Embryonic facial prominence (tissue), 1 donor: ENCODE measurements at regions not wholly inside any gene's neighbourhood (a gene's known extent, or its start where the extent isn't known, plus 50 kb on each side); places are given as distances from the start of the nearest gene placed in this dataset.

Experiments used
- DNase-seq: peaks from one replicate; pipeline ENCODE4 v3.0.0-alpha.2; 2016; ENCODE audit errors: extremely low spot score

- DNase-seq, result no peak
These were observed 433.8 kb downstream of the NAF1 start for GRCh38 chr4:162732876-162733275.

GRCh38 chr4:162727766-162728165 is 438.9 kb downstream of the NAF1 start:
- DNase-seq, result no peak

- DNase-seq, result no peak
These were observed 439.5 kb downstream of the NAF1 start for GRCh38 chr4:162727232-162727631.

- no peak for DNase-seq
These were observed 451.3 kb downstream of the NAF1 start for GRCh38 chr4:162715401-162715800.

DNA sequence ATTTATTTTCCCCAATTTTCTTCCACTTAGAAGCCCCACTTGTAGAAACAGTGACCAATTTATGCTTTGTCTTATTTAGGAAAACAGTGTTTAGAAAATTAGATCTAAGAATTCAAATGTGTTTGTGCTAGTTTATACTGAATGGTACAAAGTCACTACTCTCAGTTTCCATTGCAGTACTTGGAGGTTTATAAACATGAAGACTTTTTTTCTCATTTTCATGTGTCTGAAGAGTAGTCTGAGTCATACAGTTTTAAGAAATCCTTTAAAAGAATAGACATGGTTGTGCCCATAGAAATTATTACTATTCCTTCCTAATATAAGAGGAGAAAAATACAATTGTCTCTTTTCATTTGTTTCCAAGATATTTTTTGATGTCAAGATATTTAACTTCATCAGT is 458.7 kb downstream of the NAF1 start:
- no peak for DNase-seq

DNA sequence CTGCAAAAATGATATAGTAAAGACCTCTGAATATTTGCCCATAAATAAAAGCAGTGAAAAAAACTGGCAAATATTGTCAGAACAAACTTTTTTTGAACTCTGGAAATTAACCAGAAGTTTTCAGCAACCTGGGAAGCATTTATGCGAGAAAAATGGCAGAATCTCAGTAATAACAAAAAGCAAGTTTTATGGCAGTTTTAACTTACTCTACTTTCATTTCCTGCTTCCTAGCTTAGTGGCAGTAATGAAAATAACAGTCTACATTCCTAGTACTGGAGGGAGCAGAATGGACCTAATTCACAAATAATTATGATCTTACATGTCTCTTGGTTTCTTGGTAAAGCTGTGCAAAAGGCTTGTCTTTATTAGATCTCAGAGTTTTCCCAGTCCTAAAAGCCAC is 460.1 kb downstream of the NAF1 start:
- no peak for DNase-seq

DNA sequence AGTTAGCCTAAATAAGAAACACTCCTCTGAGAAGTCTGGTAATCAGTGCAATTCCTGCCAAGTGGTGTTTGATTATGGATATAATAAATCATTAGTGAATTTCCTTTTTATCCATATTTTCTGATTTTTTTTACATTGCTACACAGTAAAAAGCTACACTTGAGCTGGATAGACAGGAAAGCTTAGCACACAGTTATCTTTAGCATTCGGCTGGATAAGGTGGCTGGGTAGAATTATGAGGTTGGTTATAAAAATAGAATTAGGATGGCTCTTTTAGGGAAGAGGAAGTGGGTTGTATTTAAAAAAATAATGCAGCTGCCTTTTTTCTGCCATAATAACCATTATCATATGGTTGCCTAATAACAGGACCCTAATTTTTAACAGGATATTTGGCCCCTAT is 460.6 kb downstream of the NAF1 start:
- no peak for DNase-seq

DNA sequence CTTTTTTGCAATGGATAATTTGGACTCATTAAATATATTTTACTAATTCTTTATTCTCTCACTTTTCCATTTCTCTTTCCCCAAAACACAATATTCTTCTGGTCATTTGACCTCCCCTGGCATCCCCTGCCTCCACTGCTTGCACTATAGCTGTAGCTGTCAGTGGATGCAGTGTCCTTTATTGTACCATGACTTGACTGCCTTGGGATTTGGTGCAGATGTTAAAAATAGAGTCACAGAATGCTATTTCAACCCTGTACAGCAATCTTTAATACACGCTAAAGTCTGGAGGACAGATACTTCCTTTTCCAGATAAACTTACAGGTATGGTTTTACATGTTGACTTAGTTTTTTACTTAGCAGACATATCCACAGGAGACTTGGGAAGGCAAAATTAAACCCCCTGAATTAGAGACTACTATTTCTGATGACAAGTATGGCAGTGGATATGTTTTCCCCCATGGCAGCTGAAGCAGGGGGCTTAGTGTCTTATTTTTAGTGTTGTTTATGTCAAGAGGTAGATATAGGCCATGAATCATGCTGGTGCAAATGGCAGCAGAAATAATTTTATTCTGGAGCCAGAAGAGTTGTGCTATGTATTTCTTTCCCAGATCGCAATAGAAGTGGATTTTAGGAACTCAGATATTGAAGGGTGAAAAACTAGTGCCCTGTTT is 461.4 kb downstream of the NAF1 start:
- no peak for DNase-seq

DNA sequence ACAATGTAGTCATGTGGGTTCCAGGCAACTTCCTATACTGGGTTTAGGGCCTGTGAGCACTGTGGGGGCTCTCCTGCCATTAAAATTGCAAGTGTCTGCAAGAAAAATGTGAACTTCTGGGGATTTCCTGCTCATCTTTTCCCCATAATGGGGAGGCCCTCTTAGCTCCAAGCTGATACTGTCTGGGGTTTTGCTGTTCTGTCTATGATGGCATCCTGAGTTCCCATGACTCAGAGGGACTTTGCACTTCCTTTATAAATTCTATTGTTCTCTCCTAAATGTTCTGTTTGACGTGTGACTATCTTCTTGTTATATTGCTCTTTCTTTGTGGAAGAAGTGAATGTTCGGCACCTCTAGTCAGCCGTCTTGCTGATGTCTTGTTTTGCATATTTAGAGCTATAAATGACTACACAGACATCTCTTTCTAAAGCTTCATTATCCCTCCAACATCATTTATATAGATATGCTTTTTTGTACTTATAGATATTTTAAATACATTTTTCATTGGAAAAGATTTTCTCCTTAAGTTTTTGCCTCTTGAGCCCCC is 465.8 kb downstream of the NAF1 start:
- no peak for DNase-seq

GRCh38 chr4:162700358-162700757 is 466.3 kb downstream of the NAF1 start:
- no peak for DNase-seq

DNA sequence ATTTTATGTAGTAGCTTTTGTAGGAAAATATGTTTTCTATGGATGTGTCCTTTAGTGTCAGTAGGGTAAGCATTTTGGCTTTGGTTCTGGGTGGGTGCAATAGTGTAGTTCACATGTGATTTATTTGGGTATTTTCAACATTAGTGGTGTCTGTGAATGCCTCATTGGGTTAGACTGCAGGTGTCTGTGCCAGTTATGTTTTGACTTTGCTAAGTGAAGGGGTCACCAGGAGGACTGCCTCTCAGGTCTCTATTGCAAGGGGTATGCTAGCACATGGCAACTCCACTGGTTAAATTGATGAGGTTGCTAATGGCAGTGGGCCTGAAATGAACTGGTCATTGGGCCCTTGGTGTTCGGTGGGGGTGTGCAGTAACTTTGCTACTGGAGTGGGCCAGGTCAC is 467.1 kb downstream of the NAF1 start:
- no peak for DNase-seq

DNA sequence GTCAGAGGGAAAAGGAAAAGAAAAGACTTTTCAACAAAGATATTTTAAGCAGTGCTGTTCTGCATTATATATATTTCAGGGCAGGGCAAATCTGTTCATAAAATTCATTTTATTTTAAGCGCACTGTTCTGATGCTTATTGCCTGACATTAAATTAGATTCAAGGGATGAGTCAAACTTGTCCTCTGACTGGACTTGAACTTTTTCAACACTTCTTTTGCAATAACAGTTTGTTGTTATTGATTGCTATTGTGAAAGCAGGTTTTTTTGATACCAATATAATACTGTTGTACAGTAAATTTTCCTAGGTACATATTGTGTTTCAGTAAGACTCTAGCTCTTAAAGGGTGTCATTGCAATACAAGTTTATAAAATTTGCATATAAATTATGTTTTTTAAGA is 481.3 kb downstream of the NAF1 start:
- DNase-seq, result no peak

GRCh38 chr4:162684998-162685397 is 481.7 kb downstream of the NAF1 start:
- DNase-seq, result no peak

DNA sequence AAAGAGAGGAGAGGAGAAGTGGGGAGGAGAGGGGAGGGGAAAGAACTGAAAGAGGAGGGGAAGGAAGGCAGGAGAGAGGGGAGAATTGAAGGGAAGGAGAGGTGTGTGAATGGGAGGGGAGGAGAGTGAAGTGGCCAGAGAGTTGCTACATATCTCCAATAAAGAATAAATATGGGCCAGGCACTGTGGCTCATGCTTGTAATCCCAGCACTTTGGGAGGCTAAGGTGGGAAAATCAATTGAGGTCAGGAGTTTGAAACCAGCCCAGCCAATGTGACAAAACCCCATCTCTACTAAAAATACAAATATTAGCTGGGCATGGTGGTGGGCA is 482.4 kb downstream of the NAF1 start:
- DNase-seq, result no peak

DNA sequence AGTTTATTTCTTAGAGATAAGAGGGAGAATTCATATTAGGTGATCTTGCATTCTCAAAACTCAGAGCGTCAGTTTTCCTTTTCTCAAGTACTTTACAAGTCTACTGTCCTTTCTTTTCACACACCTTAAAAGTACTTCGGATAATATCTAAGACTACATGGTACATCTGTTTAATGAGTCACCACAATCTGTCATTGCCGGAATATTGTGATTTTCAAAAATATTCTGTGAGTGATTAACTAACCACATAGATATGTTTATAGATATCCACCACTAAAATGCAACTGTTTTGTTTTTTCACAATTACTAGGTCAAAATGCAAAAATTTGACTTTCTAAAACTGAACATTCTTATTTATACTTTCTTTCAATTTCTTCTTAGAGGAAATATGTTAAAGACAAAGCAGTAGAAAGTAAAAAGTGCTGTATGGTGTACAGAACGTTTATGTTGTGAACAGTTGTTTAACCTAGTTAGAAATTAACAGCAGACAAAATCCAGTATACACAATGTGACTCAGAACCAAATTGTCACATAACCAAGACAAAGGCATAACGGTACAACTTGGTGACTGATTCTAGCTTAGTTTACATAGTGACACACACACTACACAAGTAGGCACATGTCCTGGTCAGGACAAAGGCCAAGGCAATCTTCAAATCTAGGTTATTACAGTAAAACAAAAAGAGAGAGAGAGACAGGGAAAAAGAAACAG is 482.9 kb downstream of the NAF1 start:
- no peak for DNase-seq

DNA sequence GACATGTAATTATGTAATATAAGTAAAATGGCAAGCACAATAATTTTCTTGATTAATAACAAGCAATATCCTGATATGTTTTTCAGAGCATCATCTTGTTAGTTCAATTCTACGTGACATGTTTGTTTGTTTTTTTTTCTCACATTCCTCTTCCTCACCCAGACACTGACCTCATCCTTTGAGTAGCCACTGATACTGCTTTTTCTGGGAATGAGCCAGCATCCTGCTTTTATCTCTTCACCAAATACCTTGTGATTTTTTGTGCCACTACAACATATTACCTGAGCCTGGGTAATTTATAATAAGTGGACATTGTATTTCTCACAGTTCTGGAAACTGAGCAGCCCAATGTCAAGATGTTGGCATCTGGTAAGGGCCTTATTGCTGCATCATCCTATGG is 484.0 kb downstream of the NAF1 start:
- no peak for DNase-seq

- no peak for DNase-seq
These were observed 485.5 kb downstream of the NAF1 start for GRCh38 chr4:162681212-162681611.

DNA sequence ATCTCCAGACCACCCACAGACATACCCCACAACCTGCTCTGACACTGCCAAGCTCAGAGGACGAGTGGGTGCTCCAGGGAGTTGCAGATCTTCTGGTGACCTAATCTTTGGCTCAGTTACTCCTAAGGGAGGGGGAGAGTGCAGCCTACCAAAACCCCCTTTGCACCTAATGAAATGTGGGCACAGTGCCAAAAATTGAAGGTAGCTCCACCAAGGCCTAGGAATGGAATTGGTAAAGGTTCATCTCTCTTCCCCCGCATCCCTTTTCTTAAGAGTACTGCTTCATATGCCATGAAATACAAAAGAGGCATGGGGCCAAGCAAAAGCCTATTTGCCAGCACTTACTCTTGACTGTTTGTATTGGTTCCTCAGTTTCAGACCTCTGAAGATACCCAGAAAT is 491.0 kb downstream of the NAF1 start:
- no peak for DNase-seq

DNA sequence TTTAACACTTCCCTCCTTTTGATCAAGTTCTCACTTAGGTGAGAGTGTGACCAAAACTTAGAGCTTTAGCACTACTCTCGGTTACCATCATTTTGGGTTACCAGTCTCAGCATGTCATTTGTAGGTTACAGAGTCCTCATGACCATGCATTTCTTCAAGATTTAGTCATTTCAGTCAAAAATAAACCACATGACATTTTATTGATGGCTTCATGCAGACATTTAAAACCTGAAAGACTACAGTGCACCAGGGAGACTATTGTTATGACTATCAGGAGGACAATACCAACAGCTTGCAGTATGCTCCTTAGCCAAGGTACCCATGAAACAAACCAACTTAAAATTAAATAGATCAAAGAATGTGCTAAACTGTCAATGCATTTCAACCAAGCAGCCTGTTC is 498.1 kb upstream of the FSTL5 start:
- DNase-seq, result no peak

- DNase-seq, result no peak
These were observed 495.9 kb upstream of the FSTL5 start for GRCh38 chr4:162659716-162660115.

DNA sequence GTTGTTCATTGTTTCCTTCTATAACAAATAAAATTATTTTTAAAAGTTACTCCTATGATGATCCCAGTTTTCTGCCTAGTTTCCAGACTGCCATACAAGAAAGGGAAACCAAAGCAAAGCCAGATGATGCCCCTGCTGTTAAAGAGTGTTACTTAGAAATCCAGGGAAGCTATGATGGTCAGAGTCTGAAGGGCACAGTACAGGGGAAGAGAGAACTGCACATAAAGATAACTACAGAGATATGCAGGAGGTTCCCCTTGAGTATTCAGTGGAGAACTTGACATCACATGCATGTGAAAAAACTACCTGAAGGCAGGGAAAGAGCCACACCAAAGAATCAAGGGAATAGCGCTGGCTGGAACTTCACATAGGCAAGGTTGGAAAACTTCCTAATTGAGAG is 494.2 kb upstream of the FSTL5 start:
- DNase-seq, result no peak

GRCh38 chr4:162650166-162650565 is 486.4 kb upstream of the FSTL5 start:
- DNase-seq, result no peak

DNA sequence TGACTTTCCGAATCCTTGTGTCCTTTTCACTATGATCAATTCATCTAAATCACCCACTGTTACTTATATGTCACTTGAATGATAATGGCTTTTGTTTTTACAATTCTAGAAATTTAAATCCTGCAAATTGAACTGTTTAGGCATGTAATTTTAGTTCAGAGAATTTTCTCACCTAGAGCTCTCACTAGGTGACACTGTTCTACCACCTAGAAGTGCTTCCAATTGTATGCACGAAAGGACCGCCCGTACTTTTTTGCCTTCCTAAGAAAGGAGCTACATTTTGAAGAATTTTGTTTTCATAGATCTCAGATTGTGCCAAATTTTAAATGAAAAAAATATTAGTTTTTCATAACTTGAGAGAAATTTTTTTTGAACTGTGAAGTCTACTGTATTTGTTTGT is 481.6 kb upstream of the FSTL5 start:
- DNase-seq, result no peak

GRCh38 chr4:162644346-162644745 is 480.5 kb upstream of the FSTL5 start:
- DNase-seq, result no peak
